GM18867 (cell line): ENCODE measurements at regions not wholly inside any gene's neighbourhood (a gene's known extent, or its start where the extent isn't known, plus 50 kb on each side); places are given as distances from the start of the nearest gene placed in this dataset.
"Not testable (repeated sequence)": the region's sequence is repeated elsewhere in the genome, so short reads cannot be mapped to it uniquely, and the experiment has no call there.

Experiments
- ATAC-seq: cut with Tn5 transposase; IDR thresholded peaks from one replicate; pipeline ENCODE4 v1.9.1; 2021; ENCODE audit warnings: mild to moderate bottlenecking, moderate library complexity; ENCODE audit not compliant: unreplicated experiment

DNA sequence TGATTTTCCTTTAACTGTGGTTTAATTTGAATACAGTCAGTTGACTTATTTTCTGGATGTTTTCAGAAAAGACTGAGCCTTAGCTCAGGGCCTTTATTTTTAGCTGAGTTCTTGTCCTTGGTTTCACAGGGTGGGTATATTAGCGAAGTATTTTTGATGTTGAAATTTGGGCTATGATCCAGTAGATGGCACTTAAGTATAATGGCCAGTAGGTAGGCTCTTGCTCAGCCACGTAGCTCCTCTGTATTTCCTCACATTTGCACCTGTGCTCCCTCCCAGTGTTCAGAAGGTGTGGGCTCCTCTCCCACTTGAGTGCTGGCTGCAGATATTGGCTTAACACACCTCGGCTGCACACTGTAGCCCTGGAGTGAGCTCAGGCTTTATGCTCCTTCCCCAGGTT, 549.9 kb upstream of the AMOT start:
- ATAC-seq: no peak

GRCh38 chrX:113389846-113390245, 549.2 kb upstream of the AMOT start:
- no peak for ATAC-seq

DNA sequence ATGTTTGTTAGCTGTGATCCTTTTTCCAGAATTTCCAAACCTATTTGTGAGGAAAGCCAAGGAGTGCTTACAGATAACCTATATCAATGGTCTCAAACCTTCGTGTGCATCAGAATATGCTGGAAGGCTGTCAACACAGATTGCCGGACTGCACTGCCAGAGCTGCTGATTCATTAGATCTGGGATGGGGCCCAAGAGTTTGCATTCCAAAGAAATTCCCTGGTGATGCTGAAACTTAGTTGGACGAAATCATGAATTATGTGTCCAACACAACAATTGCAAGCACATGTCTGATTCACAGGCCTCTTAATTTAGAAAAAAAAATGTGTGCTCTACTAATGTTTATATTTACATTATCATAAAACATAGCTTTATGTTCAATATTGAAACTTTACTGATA, 544.0 kb upstream of the AMOT start:
- no peak for ATAC-seq

DNA sequence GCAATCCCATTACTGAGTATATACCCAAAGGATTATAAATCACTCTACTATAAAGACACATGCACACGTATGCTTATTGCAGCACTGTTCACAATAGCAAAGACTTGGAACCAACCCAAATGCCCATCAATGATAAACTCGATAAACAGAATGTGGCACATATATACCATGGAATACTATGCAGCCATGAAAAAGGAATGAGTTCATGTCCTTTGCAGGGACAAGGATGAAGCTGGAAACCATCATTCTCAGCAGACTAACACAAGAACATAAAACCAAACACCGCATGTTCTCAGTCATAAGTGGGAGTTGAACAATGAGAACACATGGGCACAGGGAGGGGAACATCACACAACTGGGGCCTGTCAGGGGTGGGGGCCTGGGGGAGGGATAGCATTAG, 532.8 kb upstream of the AMOT start:
- ATAC-seq: not testable (repeated sequence)

DNA sequence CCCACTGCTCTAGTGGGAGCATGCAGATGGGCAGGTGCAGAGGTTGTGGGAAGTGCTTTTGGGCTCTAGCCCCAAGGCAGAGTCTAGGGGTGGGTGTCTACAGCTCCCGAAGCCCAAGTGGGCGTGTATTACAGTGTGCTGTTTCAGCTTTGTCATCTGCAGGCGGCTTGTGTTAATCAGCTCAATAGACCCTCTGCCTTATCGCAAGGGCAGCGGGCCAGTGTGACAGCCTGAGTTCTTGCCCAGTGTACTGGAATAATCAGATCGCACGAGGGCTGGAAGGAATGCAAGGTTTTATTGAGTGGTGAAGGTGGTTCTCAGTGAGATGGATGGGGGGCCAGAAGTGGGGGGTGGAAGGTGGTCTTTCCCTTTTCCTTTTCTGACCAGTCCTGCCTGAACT, 529.4 kb upstream of the AMOT start:
- no peak for ATAC-seq

GRCh38 chrX:113369056-113369455, 528.4 kb upstream of the AMOT start:
- ATAC-seq: no peak

DNA sequence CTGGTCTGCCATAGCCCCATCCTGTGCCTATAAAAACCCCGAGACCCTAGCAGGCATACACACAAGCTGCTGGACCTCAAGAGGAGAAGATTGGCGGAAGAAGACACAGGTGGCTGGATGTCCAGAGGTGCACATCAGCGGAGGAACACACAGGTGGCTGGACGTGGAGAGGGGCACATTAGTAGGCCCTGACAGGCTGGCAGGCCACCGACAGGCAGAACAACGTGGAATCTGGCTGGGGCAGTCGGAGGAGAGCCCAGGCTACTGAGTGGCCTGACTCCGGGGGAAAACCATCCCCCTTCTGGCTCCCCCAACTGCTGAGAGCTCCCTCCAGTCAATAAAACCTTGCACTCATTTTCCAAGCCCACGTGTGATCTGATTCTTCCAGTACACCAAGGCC, 512.5 kb upstream of the AMOT start:
- ATAC-seq: no peak

DNA sequence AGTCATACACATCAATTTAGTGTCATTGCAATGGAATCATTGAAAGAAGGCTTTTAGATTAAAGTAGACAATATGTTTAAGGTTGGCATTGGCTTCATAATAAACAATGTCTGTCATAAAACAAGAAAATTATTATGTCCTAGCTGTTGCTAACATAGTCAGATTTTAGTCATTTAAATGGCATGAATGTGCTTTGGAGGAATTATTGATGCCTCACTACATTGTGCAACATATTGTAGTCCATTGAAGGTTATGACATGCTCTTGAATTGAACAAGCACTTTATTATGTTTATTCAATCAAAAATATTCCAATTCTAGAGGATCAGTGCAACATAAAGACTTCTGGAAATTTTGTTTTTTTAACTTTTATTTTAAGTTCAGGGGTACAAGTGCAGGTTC, 489.8 kb upstream of the AMOT start:
- no peak for ATAC-seq

DNA sequence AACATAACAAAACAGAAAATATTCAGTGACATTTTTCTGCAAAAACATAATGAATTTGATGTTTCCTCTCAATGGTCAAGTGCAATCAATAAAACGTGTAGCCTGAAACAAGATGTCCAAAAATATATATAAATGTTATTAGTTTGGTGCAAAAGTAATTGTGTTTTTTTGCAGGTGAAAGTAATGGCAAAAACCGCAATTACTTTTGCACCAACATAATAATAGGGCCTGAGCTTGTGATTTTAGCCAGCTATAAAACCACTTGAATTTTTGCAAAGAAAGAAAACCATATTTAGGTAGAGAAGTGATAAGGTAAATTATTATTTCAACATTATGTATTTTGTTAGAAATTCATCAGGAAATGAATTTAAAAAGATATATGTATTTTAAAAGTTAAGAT, 475.3 kb upstream of the AMOT start:
- no peak for ATAC-seq

GRCh38 chrX:113305496-113305895, 464.9 kb upstream of the AMOT start:
- ATAC-seq: no peak

DNA sequence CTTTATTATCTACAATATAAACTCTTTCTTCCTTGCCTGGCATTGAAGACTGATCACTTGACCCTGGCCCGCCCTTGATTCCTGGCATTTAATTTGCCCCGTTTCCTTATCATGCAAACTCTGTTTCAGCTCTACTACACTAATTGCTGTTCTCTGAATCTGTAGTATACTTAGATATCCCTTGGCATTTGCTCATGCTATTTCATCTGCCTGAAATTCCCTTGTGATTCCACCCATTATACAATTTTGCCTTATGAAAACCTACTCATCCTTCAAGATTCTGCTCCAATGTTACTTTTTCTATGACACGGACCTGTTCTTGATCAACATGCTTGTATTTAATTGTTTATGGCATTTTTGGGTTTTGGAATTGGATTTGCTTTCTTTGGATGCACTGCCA, 459.9 kb upstream of the AMOT start:
- ATAC-seq: no peak

GRCh38 chrX:113297437-113297836, 456.8 kb upstream of the AMOT start:
- no peak for ATAC-seq

- ATAC-seq: no peak
These were observed 448.9 kb upstream of the AMOT start for GRCh38 chrX:113289503-113289902.

- no peak for ATAC-seq
These were observed 447.1 kb upstream of the AMOT start for GRCh38 chrX:113287761-113288160.

DNA sequence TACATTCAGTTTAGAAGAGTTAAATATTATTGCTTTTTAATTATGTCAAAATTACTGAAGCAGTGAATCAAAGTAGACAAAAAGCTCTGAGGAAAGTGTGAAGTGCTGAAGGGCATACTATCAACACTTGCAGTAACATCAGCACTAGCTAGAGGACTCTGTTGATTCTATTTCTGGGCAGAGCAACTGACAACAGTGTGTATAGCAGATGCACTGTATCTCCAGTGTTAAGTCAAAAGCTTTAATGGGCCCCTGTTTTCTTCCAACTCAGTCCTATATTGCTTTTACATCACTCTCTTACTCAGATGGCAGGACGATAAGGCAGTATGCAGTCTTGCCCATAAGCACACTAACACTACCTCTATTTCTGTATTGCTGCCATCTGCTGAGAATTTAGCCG, 435.2 kb upstream of the AMOT start:
- no peak for ATAC-seq

DNA sequence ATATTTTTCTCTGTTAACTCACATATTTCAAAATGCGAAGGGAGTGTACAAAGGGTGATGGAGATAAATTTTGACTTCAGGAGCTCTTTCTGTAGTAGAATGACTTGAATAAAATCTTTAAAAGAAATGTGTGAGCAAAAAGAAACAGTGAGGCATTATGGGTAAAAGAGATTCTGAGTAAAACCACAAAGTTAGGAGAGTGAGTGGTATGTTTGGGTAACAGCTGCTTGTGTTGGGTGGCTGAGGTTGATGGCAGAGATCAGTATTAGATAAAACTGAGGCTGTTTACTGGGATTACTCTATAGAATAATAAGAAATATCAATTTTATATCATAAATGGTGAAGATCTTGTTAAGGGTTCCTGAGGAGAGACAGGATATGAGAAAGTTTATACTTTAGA, 434.2 kb upstream of the AMOT start:
- ATAC-seq: no peak

GRCh38 chrX:113274345-113274744, 433.7 kb upstream of the AMOT start:
- no peak for ATAC-seq

- ATAC-seq: no peak
These were observed 428.6 kb upstream of the AMOT start for GRCh38 chrX:113269203-113269602.

DNA sequence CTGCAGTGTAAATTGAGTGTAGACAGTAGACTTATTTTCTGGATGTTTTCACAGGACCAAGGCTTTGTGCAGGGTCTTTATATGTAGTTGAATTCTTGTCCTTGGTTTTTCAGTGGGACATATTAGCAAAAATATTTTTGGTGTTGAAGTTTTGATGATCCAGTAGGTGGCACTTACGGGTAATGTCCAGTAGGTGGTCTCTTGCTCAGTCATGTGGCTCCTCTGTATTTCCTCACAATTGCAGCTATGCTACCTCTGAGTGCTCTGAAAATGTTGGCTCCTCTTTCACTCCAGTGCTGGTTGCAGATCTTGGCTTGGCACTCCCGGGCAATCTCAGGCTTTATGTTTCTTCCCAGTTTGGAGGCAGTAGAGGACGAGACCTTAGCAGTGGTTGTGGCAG, 419.8 kb upstream of the AMOT start:
- no peak for ATAC-seq

- ATAC-seq: no peak
These were observed 381.7 kb upstream of the AMOT start for GRCh38 chrX:113222305-113222704.

DNA sequence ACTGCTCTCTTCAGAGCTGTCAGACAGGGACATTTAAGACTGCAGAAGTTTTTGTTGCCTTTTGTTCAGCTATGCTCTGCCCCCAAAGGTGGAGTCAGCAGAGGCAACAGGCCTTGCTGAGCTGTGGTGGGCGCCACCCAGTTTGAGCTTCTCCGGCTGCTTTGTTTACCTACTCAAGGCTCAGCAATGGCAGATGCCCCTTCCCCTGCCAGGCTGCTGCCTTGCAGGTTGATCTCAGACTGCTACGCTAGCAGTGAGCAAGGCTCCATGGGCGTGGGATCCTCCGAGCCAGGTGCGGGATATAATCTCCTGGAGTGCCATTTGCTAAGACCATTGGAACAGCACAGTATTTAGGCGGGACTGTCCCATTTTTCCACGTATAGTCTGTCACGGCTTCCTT, 371.4 kb upstream of the AMOT start:
- ATAC-seq: no peak

DNA sequence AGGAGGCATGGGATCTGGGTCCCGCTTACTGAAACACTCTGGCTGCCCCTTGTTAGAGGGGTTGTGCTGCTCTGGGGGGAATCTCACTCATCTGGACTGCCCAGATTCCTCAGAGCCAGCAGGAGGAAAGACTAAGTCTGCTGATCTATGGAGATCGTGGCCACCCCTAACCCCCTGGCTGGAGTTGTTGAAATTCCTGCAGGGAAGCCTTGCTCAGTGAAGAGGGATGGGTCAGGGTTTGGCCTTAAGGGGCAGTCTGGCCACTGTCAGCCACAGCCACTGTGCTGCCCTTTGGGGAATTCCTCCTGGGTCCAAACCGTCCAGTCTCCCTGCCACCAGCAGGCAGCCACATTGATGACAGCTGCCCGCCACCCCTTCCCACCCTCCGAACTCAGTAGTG, 362.0 kb upstream of the AMOT start:
- no peak for ATAC-seq

DNA sequence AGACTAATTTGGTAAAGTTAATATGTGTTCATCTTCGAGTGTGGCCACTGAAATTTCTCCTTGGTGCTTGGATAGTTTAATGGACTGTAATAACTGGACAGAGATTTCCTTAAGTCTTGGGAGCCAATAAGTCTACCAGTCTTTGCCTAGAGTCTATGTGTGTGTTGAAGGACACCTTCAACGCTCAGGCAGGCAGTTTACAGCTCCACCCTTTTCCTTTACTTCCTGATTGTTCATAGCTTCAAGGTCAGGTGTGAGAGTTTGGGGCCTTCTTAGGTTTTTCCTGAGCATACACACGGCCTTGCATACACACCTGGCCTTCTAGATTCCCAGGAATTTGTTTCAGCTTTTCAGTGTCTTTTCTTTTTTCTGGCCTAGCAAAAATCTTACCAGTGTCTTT, 355.3 kb upstream of the AMOT start:
- ATAC-seq: no peak

DNA sequence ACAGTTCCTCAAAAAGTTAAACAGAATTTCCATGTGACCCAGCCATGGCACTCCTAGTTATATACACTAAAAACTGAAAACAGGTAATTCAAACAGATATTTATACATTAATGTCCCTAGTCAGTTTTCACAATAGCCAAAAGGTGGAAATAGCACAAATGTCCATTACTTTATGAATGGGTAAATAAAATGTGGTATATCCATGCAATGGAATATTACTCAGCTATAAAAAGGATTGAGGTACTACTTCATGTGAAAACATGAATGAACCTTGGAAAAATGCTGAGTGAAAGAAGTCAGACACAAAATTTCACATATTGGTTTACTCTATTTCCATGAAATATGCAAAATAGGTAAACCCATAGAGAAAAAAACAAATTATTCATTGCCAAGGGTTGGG, 351.8 kb upstream of the AMOT start:
- no peak for ATAC-seq
